H1 (cell line): ENCODE measurements at regions not wholly inside any gene's neighbourhood (a gene's known extent, or its start where the extent isn't known, plus 50 kb on each side); places are given as distances from the start of the nearest gene placed in this dataset.

Experiments
- CTCF ChIA-PET: fragments of 300-600 bp; sonication (Branson Sonifier 250); formaldehyde crosslinking; loops from one replicate; lab custom pipeline; 2021; ENCODE audit not compliant: partially characterized antibody; lab: Charles Lee
- POLR2A ChIA-PET: fragments of 300-600 bp; sonication (Branson Sonifier 250); formaldehyde crosslinking; loops from one replicate; lab custom pipeline; 2021; ENCODE audit warnings: inconsistent platforms; ENCODE audit not compliant: partially characterized antibody; lab: Charles Lee
- DNase-seq, 2 experiments: peaks; one replicate each; pipeline versions ENCODE4 v3.0.0 to v3.0.0-alpha.2; 2010 to 2022; ENCODE audit warnings: low spot score in 2 of 2, low read depth in 1 of 2, mixed read lengths in 1 of 2
- FAIRE-seq: peaks from 2 replicates; lab custom pipeline; 2011; peaks lifted over from hg19 to GRCh38; lab: Jason Lieb, UNC
- H2AFZ ChIP-seq: 2 replicates; pipeline ENCODE4 v1.8.1; 2012; ENCODE audit warnings: low read length, inconsistent platforms
- H2AK5ac ChIP-seq: 2 replicates; pipeline ENCODE4 v1.6.1; 2013; ENCODE audit warnings: low read depth, low read length
- H2BK120ac ChIP-seq: replicated peaks from 2 replicates; pipeline ENCODE3; 2013; ENCODE audit warnings: low read depth, low read length, inconsistent platforms
- H2BK12ac ChIP-seq: 2 replicates; pipeline ENCODE4 v1.6.1; 2013; ENCODE audit warnings: low read depth, low read length
- H2BK15ac ChIP-seq: 2 replicates; pipeline ENCODE4 v1.6.1; 2013; ENCODE audit warnings: low read length
- H2BK20ac ChIP-seq: 2 replicates; pipeline ENCODE4 v1.6.1; 2013; ENCODE audit warnings: low read length
- H2BK5ac ChIP-seq: 2 replicates; pipeline ENCODE4 v1.6.1; 2013; ENCODE audit warnings: low read depth, low read length
- H3K14ac ChIP-seq: 2 replicates; pipeline ENCODE4 v1.6.1; 2013; ENCODE audit warnings: inconsistent platforms; ENCODE audit not compliant: insufficient read length
- H3K18ac ChIP-seq: 2 replicates; pipeline ENCODE4 v1.6.1; 2013; ENCODE audit warnings: low read length; ENCODE audit errors: extremely low read depth
- H3K23ac ChIP-seq: 2 replicates; pipeline ENCODE4 v1.6.1; 2013; ENCODE audit warnings: inconsistent platforms; ENCODE audit not compliant: insufficient read length
- H3K23me2 ChIP-seq: 2 replicates; pipeline ENCODE4 v1.6.1; 2013; ENCODE audit warnings: low read depth, low read length
- H3K27ac ChIP-seq: 2 replicates; pipeline ENCODE4 v1.6.1; 2011; ENCODE audit warnings: low read depth, low read length, inconsistent platforms
- H3K27me3 ChIP-seq, 4 experiments: replicated peaks in 1 of 4; 1 replicate in 1 of 4; 2 replicates in 3 of 4; pipeline versions ENCODE4 v1.6.1 to v1.8.1; 2011 to 2013; ENCODE audit warnings: low read length in 3 of 4, mild to moderate bottlenecking in 3 of 4, inconsistent platforms in 2 of 4, mixed read lengths in 2 of 4, moderate library complexity in 1 of 4; ENCODE audit not compliant: control insufficient read depth in 3 of 4, insufficient read depth in 3 of 4; ENCODE audit errors: extremely low read depth in 1 of 4
- H3K36me3 ChIP-seq, 4 experiments: 2 replicates each; pipeline versions ENCODE4 v1.6.1 to v1.8.1; 2011 to 2013; ENCODE audit warnings: mild to moderate bottlenecking in 4 of 4, low read length in 3 of 4, moderate library complexity in 2 of 4, control low read depth in 1 of 4, inconsistent platforms in 1 of 4; ENCODE audit not compliant: insufficient read depth in 4 of 4, control insufficient read depth in 2 of 4
- H3K4ac ChIP-seq: replicated peaks from 2 replicates; pipeline ENCODE3; 2013; ENCODE audit warnings: low read length, low read depth, mixed read lengths, inconsistent platforms; ENCODE audit not compliant: insufficient read length
- H3K4me1 ChIP-seq, 4 experiments: replicated peaks in 1 of 4; 1 replicate in 1 of 4; 2 replicates in 3 of 4; pipeline versions ENCODE4 v1.6.1 to v1.8.1; 2011 to 2013; ENCODE audit warnings: low read length in 3 of 4, inconsistent platforms in 2 of 4, mixed read lengths in 1 of 4; ENCODE audit not compliant: insufficient read depth in 4 of 4, control insufficient read depth in 3 of 4
- H3K4me2 ChIP-seq, 2 experiments: 2 replicates each; pipeline versions ENCODE4 v1.6.1 to v1.8.1; 2011 to 2013; ENCODE audit warnings: low read depth in 2 of 2, low read length in 2 of 2, control low read depth in 1 of 2, inconsistent platforms in 1 of 2, mild to moderate bottlenecking in 1 of 2; ENCODE audit not compliant: insufficient read depth in 1 of 2
- H3K4me3 ChIP-seq, 4 experiments: fragments of 200-600, 300-600 bp in 1 of 4; sonication (generic), shearing (Covaris generic), sonication (Bioruptor Twin) in 1 of 4; 2 replicates each; pipeline versions ENCODE4 v1.5.1 to v1.8.1; 2011 to 2016; ENCODE audit warnings: low read length in 4 of 4, low read depth in 3 of 4, control low read depth in 2 of 4, inconsistent platforms in 2 of 4, mild to moderate bottlenecking in 2 of 4, mixed read lengths in 1 of 4, moderate library complexity in 1 of 4; ENCODE audit not compliant: insufficient read depth in 2 of 4; ENCODE audit errors: extremely low read depth in 1 of 4
- H3K56ac ChIP-seq: replicated peaks from 2 replicates; pipeline ENCODE3; 2013; ENCODE audit warnings: low read depth, mild to moderate bottlenecking, mixed read lengths, low read length, inconsistent platforms; ENCODE audit not compliant: insufficient read length
- H3K79me1 ChIP-seq: 2 replicates; pipeline ENCODE4 v1.6.1; 2013; ENCODE audit warnings: low read depth, low read length, control low read depth
- H3K79me2 ChIP-seq, 2 experiments: 2 replicates each; pipeline versions ENCODE4 v1.6.1 to v1.8.1; 2012 to 2013; ENCODE audit warnings: low read length in 2 of 2, mild to moderate bottlenecking in 2 of 2, inconsistent platforms in 1 of 2; ENCODE audit not compliant: insufficient read depth in 2 of 2, control insufficient read depth in 1 of 2
- H3K9ac ChIP-seq, 4 experiments: replicated peaks in 1 of 4; 1 replicate in 1 of 4; 2 replicates in 3 of 4; pipeline versions ENCODE4 v1.6.1 to v1.8.1; 2011 to 2013; ENCODE audit warnings: low read depth in 3 of 4, low read length in 3 of 4, control low read depth in 2 of 4, mild to moderate bottlenecking in 2 of 4, moderate library complexity in 2 of 4, inconsistent platforms in 1 of 4; ENCODE audit errors: extremely low read depth in 1 of 4
- H3K9me3 ChIP-seq, 2 experiments: 2 replicates each; pipeline versions ENCODE4 v1.6.1 to v1.8.1; 2012 to 2013; ENCODE audit warnings: mild to moderate bottlenecking in 2 of 2, moderate library complexity in 2 of 2, control low read depth in 1 of 2, inconsistent platforms in 1 of 2, low read depth in 1 of 2, low read length in 1 of 2, mixed read lengths in 1 of 2; ENCODE audit not compliant: insufficient read depth in 2 of 2
- H4K20me1 ChIP-seq, 2 experiments: replicated peaks in 1 of 2; 2 replicates each; pipeline versions ENCODE3 to v1.8.1; 2011 to 2013; ENCODE audit warnings: inconsistent platforms in 2 of 2, low read length in 2 of 2, mild to moderate bottlenecking in 1 of 2; ENCODE audit not compliant: insufficient read depth in 2 of 2, control insufficient read depth in 1 of 2
- H4K5ac ChIP-seq: 2 replicates; pipeline ENCODE4 v1.6.1; 2013; ENCODE audit warnings: low read length, low read depth, mixed read lengths, inconsistent platforms; ENCODE audit not compliant: insufficient read length
- H4K8ac ChIP-seq: 2 replicates; pipeline ENCODE4 v1.8.0; 2013; ENCODE audit warnings: mild to moderate bottlenecking, moderate library complexity, low read length, inconsistent platforms; ENCODE audit not compliant: insufficient read depth; ENCODE audit errors: extremely low read depth
- H4K91ac ChIP-seq: replicated peaks from 2 replicates; pipeline ENCODE3; 2013; ENCODE audit warnings: low read length, mixed read lengths, inconsistent platforms; ENCODE audit not compliant: insufficient read length
- ASH2L ChIP-seq: fragments of 200-600, 300-600 bp; sonication (generic); IDR thresholded peaks from one replicate; pipeline ENCODE4 v1.7.1; 2017; ENCODE audit warnings: low read length
- CTBP2 ChIP-seq: IDR thresholded peaks from 2 replicates; pipeline ENCODE4 v1.7.0; 2011; ENCODE audit warnings: borderline replicate concordance, mild to moderate bottlenecking, moderate library complexity, mixed read lengths, low read length; ENCODE audit not compliant: insufficient read depth, insufficient read length
- EZH2 ChIP-seq: fragments of 200-600 bp; sonication (generic); IDR thresholded peaks from 2 replicates; pipeline ENCODE4 v1.7.1; 2012; ENCODE audit warnings: low read depth, mild to moderate bottlenecking, moderate library complexity, low read length, inconsistent platforms; ENCODE audit not compliant: severe bottlenecking
- GTF2F1 ChIP-seq: IDR thresholded peaks from 2 replicates; pipeline ENCODE4 v1.6.1; 2012; ENCODE audit warnings: low read depth, low read length, improper control_type of control experiment, borderline replicate concordance
- JUND ChIP-seq: IDR thresholded peaks from 2 replicates; pipeline ENCODE4 v1.6.1; 2011; ENCODE audit warnings: mild to moderate bottlenecking, improper control_type of control experiment, low read length
- KDM5A ChIP-seq: fragments of 200-600 bp; IDR thresholded peaks from 2 replicates; pipeline ENCODE4 v1.7.1; 2012; ENCODE audit warnings: mild to moderate bottlenecking, low read length, inconsistent platforms, mixed read lengths
- NANOG ChIP-seq: IDR thresholded peaks from 2 replicates; pipeline ENCODE4 v1.6.1; 2011; ENCODE audit warnings: low read length, low read depth, mild to moderate bottlenecking, inconsistent platforms; ENCODE audit not compliant: insufficient read depth, poor library complexity, severe bottlenecking
- NRF1 ChIP-seq: IDR thresholded peaks from 2 replicates; pipeline ENCODE4 v1.6.1; 2011; ENCODE audit warnings: mild to moderate bottlenecking, low read depth, low read length, improper control_type of control experiment
- RAD21 ChIP-seq, 2 experiments: IDR thresholded peaks in 1 of 2; conservative IDR thresholded peaks in 1 of 2; 2 replicates each; pipeline ENCODE4 v1.6.1; 2011; ENCODE audit warnings: low read depth in 2 of 2, low read length in 2 of 2, improper control_type of control experiment in 1 of 2, inconsistent platforms in 1 of 2, mild to moderate bottlenecking in 1 of 2, moderate library complexity in 1 of 2
- RFX5 ChIP-seq: IDR thresholded peaks from 2 replicates; pipeline ENCODE4 v1.6.1; 2011; ENCODE audit warnings: low read depth, low read length, improper control_type of control experiment, borderline replicate concordance
- SIRT6 ChIP-seq: IDR thresholded peaks from one replicate; pipeline ENCODE4 v1.7.1; 2012; ENCODE audit warnings: low read length, inconsistent platforms
- TBP ChIP-seq: IDR thresholded peaks from 2 replicates; pipeline ENCODE4 v1.6.1; 2011; ENCODE audit warnings: low read depth, low read length, improper control_type of control experiment
- WGBS, 2 experiments: shearing (Covaris generic) in 1 of 2; methylation state at CpG; one replicate each; pipeline versions ENCODE4 v1.1.6 to v1.1.7; 2013 to 2015; ENCODE audit warnings: low lambda C conversion rate in 2 of 2, mixed read lengths in 2 of 2, inconsistent platforms in 1 of 2, low coverage in 1 of 2, missing lambda C conversion rate in 1 of 2; ENCODE audit not compliant: insufficient replicate concordance in 2 of 2, insufficient coverage in 1 of 2, insufficient read length in 1 of 2; ENCODE audit errors: extremely low coverage in 1 of 2, missing lambda C conversion rate in 1 of 2; 5-methylcytosine and 5-hydroxymethylcytosine counted together
- TF ChIP-seq, protein P1 (sequence below): IDR thresholded peaks from 2 replicates; pipeline ENCODE4 v1.6.1; 2012; ENCODE audit warnings: low read length, inconsistent platforms

DNA sequence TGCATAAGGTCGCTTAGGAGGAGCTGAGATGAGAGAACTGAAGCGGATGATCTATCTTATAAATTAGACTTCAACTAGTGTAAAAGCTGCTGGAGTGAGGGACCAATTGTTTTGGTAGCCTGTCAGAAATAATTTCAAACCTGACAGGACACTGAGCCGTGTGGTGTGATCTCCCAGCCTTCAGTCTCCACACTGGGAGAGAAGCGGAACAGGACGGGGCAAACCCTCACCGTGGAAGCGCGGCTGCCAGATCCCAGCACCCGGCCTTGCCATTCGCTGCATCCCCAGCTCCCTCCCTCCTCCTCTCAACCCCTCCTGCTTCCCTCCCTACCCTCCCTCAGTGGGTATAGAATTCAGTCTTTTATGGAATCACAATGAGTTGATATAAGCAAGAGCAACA is 900.1 kb upstream of the SLC35B3 start:
- Histone ChIP-seq H3K14ac (no peak overlapping the region), H4K5ac (no peak overlapping the region), H4K91ac (no peak overlapping the region), H3K23me2 (no peaks in the 10 kb centered on the region), H2BK12ac (no peak overlapping the region), H3K27me3 (no peaks in the 10 kb centered on the region), H4K20me1 (no peaks in the 10 kb centered on the region), H3K27ac (no peak overlapping the region), H3K79me1 (no peaks in the 10 kb centered on the region), H4K8ac (no peak overlapping the region), H3K9me3 (no peaks in the 10 kb centered on the region), H3K56ac (no peak overlapping the region), H3K9ac (no peak overlapping the region), H2AFZ (0 out of 2 replicates have a peak overlapping the region, but pooled peaks have one; percentile 36), H2AK5ac (no peak overlapping the region), H2BK120ac (no peak overlapping the region), H2BK15ac (no peak overlapping the region), H3K18ac (no peak overlapping the region), H3K4me1 (no peaks in the 10 kb centered on the region), H3K4me3 (no peak overlapping the region), H3K79me2 (no peaks in the 10 kb centered on the region), H3K4me2 (no peak overlapping the region), H3K36me3 (no peaks in the 10 kb centered on the region), H2BK5ac (no peak overlapping the region), H3K23ac (no peak overlapping the region), H3K4ac (no peak overlapping the region), H2BK20ac (no peak overlapping the region)
- FAIRE-seq = no peak
- ChIA-PET POLR2A (no interaction called here), CTCF (no interaction called here)
- no peak for DNase-seq
- 96% methylated on average over 4 of the region's 10 CpGs; no CpG with 5 or more reads in 1 of the 2 experiments for WGBS, 2 experiments
- no peak for TF ChIP-seq RFX5
- TF ChIP-seq, protein P1, sequence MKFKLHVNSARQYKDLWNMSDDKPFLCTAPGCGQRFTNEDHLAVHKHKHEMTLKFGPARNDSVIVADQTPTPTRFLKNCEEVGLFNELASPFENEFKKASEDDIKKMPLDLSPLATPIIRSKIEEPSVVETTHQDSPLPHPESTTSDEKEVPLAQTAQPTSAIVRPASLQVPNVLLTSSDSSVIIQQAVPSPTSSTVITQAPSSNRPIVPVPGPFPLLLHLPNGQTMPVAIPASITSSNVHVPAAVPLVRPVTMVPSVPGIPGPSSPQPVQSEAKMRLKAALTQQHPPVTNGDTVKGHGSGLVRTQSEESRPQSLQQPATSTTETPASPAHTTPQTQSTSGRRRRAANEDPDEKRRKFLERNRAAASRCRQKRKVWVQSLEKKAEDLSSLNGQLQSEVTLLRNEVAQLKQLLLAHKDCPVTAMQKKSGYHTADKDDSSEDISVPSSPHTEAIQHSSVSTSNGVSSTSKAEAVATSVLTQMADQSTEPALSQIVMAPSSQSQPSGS = no peak
- no peak for TF ChIP-seq CTBP2
- no peak for TF ChIP-seq JUND
- no peak for TF ChIP-seq TBP
- TF ChIP-seq NRF1 = no peak
- TF ChIP-seq ASH2L = no peak
- TF ChIP-seq NANOG = no peak
- no peak for TF ChIP-seq SIRT6
- no peak for TF ChIP-seq KDM5A
- no peak for TF ChIP-seq RAD21 (IDR thresholded peaks at IDR 0.05 in 1 of 2, conservative IDR thresholded peaks at IDR 0.05 in 1 of 2; ENCODE audit: low read depth in 2 of 2, low read length in 2 of 2)
- no peak for TF ChIP-seq GTF2F1
- no peak for TF ChIP-seq EZH2
